SK-N-SH treated with all-trans-retinoic acid at 6 μM for 48 hours (cell line): ENCODE measurements at regions not wholly inside any gene's neighbourhood (a gene's known extent, or its start where the extent isn't known, plus 50 kb on each side); places are given as distances from the start of the nearest gene placed in this dataset.

Experiments used
- CSRNP3 ChIP-seq: fragments of 250-450 bp; sonication (Bioruptor Pico); IDR thresholded peaks from 2 replicates; pipeline ENCODE4 v1.5.1; 2021; ENCODE audit warnings: mild to moderate bottlenecking, moderate library complexity
- PATZ1 ChIP-seq: fragments of 250-450 bp; sonication (Bioruptor Pico); IDR thresholded peaks from 2 replicates; pipeline ENCODE4 v1.8.0; 2020; ENCODE audit warnings: mild to moderate bottlenecking, moderate library complexity, borderline replicate concordance
- PPARA ChIP-seq: fragments of 250-450 bp; sonication (Bioruptor Pico); IDR thresholded peaks from 2 replicates; pipeline ENCODE4 v1.5.0; 2020; ENCODE audit warnings: mild to moderate bottlenecking, borderline replicate concordance
- ZC3H10 ChIP-seq: fragments of 250-450 bp; sonication (Bioruptor Pico); IDR thresholded peaks from 2 replicates; pipeline ENCODE4 v1.5.1; 2021; ENCODE audit warnings: mild to moderate bottlenecking, moderate library complexity
- ZFP30 ChIP-seq: fragments of 450-650 bp; formaldehyde crosslinking; IDR thresholded peaks from 2 replicates; pipeline ENCODE4 v1.5.0; 2022; ENCODE audit warnings: mild to moderate bottlenecking, moderate library complexity

- TF ChIP-seq ZFP30 (no peak), ZC3H10 (no peak), PATZ1 (CRISPR knock-in tag) (no peak), CSRNP3 (CRISPR knock-in tag) (no peak), PPARA (CRISPR knock-in tag) (no peak)
Observed at GRCh38 chr13:82407321-82407720, 1475.0 kb downstream of the SLITRK1 start.
